GOT3 (cell line): ENCODE measurements at regions not wholly inside any gene's neighbourhood (a gene's known extent, or its start where the extent isn't known, plus 50 kb on each side); places are given as distances from the start of the nearest gene placed in this dataset.

Source experiments
- DNase-seq: peaks from one replicate; lab custom pipeline; 2025; ENCODE audit warnings: mixed read lengths; lab: John Stamatoyannopoulos, UW

DNA sequence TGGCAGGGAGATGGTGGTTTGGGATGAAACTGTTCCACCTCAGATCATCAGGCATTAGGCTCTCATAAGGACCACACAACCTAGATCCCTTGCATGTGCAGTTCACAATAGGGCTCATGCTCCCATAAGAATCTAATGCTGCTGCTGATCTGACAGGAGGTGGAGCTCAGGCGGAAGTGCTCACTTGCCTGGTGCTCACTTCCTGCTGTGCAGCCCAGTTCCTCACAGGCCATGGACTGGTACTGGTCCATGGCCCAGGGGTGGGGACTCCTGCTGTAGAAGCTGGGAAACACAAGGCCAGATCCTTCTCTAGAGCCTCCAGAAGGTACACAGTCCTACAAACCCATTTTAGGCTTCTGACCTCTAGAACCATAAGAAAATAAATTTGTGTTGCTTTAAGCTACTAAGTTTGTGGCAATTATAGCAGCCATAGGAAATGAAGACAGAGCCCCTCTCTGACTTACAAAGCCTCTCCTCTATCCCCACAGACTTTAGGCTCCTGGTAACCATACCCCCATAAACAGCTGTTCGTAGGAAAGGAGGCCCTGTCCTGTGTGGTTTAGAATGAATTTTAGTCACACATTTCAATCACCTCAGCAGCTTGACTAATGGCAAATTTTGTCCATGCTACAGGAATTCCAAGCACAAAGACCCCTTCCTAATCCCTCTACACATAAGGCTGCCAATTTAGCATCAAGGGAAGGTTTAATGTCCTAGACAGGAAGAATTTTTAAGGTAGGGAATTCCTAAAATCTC, 206.1 kb upstream of the PHYHIPL start:
- no peak for DNase-seq

DNA sequence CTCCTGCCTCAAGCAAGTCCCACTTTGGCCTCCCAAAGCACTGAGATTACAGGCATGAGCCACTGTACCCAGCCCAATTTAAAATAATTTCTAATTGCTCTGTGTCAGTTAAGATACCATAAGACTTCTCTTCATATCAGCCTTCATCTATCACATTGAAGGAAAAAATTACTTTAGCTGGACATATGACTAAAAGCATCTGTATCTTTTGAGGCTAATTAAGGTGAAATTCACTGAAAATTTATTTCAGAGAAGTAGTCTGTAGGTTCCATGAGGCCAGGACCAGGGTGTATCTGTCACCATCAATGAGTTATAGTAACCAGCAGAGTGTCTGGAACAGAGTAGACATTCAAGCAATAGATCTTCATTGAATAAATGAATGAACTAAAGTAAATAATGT, 205.2 kb upstream of the PHYHIPL start:
- no peak for DNase-seq

DNA sequence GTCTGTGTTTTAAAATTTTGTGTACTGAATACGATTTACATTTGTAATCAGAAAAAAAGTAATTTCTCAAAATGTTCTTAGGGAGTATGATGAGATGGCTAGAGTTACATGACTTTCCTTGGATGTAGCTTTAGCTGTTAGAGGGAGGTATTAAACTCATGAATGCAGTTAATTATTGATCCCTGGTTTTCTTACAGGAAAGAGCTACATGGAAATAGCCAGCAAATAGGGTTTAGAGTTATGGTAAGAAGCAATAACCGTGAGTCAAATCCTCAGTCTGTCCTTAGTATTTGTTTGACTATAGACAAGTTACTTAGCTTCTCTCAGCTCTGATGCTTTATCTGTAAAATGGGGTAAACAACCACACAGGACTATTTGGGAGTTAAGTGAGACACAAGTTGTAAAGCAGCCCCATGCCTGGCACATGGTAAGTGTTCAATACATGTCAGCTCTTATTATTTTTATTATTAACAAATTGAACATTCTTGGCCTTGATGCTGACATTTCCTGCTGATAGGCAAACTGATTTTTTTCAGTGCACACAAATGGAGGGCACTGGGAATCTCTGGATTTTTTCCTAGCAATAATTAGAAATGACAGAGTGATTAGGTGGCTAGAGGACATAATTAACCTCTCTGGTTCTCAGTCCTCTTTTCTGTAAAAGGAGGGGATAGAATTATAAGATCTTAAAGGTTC, 204.5 kb upstream of the PHYHIPL start:
- no peak for DNase-seq

DNA sequence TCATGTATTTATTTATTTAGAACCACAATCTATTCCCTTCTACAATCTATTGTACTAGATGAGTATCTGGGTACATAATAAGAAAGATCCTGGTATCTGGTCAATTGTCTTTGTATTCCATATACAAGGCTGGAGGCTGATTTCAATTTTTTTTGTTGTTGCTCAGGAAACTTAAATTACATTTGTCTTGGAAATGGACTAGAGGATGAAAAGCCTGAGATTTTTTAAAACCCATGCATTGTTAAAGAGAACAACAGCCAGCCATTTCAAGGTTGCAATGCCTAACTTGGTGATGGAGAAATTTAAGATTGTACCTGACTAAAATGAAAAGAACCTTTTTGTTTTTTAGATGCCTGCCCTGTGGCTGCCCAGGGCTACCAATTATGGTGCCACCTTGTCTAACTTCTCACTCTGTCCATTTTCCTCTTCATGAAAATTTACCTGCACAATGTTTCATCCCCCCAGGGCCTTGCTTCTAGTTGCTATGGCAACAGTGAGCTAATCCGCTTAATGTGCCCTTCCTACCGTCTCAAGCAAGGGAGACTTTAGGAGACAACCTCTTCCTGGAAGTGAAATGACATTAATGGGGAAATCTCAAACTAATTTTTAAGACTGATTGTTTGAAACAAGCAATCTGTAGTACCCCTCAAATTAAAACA, 203.7 kb upstream of the PHYHIPL start:
- no peak for DNase-seq

DNA sequence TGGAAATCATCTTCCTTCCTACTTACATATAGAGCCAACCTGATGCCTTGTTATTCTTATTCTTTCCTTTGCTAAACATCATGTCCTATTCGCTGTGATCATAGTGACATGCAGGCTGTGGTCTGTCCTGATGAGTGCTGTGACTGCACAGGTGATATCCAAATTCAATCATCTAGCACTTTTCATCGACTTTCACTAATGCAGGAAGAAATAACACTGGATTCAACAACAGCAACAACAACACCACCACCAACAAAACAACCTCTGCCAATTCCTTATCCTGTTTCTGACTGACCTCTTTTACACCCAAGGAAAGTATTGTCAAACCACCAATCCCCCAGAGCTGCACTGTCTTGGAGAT, 203.2 kb upstream of the PHYHIPL start:
- no peak for DNase-seq

DNA sequence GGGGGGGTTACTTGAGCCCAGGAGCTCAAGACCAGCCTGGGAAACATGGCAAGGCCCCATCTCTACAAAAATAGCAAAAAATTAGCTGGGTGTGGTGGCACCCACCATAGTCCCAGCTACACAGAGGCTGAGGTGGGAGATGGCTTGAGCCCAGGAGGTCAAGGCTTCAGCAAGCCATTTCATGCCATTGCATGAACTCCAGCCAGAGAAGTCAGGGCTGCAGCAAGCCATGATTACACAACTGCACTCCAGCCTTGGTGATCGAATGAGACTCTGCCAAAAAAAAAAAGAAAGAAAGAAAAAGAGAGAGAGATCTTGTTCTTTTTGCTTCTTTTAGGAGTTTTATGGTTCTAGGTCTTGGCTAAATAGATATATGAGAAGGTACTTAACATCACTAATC, 200.2 kb upstream of the PHYHIPL start:
- no peak for DNase-seq

DNA sequence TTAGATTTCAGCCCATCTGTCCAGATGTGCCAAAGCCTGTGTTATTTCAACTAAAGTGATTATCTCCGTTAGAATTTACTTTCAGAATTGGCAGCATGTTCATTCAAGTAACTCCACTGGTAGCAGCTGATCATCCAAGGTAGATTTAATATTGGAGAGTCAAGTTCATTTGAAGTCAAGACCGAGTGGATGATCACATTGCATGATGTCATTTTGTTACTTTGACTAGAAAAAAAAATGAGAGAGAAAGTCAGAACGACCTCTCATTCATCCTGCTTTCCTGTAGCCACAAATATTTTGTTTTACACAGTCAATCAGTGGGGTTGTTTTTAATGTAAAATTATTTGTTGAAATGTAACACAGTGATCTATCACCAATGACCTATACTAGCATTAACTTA, 196.7 kb upstream of the PHYHIPL start:
- no peak for DNase-seq

DNA sequence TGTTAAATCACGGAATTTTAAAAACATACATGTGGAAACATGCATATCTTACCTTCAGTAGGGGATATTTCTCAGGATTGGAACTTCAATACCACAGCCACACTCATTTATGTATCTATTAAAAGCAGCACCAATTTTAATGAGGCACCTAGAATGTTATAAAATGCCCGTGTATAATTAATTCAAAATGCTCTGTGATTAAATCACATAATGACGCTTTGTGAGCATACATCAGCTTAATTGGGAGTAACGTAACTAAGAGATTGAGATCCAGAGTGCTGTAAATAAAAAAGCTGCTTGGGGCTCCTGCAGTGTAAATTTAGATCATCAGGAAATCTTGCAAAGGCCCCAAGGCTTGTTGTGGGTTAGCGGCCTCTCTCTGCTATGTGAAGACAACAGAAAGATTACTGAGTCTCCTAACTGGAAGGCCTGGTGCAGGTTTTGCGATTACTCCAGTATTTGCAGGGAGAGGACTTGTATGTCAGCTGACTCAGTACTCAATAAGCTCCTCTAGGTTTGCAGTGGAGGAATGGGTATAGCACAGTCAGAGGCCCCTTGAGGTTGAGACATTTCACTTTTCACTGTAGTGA, 195.5 kb upstream of the PHYHIPL start:
- no peak for DNase-seq

DNA sequence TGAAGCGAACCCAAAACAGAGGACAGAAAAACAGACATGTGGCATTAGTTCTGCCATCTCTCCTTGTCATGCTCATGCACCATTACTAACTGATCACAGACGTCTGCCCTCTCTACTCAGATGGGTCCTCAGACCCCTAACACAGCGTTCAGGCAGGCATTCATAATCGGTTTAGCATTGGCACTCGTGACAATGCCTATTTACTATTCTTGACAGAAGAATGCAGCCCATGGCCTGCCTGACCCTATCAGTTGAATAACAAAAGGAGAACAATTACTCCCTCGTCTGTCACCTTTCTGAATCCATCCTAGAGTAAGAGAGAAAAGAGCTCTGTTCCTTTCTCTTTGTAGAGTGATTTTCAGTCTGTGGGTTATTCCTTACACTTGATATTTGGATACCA, 194.6 kb upstream of the PHYHIPL start:
- DNase-seq: no peak

DNA sequence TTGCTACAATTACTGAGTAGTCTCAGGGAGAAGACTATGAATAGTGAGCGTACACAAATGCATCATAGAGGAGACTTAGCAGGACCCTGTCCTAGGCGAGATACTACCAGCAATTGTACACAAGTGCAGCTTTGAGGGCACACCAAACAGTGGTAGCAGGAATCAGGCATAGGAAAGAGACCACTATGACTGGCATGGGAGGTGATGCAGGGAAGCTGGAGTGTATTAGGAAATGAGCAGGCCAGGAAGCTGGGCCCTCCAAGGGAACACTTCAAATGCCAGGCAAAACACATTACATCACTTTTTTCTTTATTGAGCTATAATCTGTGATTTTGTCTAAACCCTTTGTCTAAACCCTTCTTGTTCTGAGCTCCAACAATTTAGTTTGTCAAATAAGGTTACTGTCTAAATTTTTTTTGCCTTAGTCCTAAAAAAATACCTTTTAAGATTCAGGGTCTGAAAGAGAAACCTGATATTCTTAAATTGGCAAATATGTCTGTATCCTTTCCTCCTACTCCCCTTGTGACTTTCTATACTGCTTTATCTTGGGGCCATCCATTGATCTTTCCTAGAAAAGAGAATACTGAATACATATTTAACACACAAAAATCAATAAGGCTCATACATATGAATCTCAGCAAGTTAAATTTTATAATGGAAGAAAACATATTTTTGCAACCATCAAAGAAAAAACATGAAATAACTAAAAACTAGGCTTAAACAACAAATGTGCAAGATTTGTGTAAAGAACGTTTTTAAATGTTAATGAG, 193.8 kb upstream of the PHYHIPL start:
- DNase-seq: no peak

DNA sequence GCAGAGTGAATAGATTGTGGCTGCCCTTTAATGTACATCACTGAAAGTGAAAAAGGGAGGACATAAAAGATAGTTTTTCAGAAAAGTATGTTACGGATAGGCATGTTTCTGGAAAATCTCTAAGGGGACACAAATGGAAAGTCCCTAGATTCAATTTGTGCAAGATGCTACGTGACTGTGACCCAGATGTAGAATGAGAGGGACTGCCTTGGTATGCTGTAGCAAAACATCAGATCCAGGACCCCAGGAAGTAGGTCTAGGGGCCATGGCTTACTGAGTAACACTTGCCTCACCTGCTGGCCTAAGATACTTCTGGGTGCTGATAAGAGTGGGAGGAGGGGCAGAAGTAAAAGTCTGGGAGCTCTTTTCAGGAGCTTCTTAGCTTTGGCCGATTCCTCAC, 191.2 kb upstream of the PHYHIPL start:
- DNase-seq: no peak

DNA sequence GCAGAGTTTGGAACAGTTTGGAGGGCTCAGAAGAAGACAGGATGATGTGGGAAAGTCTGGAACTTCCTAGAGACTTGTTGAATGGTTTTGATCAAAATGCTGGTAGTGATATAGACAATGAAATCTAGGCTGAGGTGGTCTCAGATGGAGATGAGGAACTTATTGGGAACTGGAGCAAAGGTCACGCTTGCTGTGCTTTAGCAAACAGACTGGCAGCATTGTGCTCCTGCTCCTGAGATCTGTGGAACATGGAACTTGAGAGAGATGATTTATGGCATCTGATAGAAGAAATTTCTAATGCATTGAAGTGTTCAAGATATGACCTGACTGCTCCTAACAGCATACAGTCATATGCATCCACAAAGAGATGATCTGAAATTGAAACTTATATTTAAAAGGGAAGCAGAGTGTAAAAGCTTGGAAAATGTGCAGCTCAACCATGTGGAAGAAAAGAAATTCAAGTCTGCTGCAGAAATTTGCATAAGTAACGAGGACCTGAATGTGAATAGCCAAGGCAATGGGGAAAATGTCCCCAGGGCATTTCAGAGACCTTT, 186.9 kb upstream of the PHYHIPL start:
- DNase-seq: no peak

DNA sequence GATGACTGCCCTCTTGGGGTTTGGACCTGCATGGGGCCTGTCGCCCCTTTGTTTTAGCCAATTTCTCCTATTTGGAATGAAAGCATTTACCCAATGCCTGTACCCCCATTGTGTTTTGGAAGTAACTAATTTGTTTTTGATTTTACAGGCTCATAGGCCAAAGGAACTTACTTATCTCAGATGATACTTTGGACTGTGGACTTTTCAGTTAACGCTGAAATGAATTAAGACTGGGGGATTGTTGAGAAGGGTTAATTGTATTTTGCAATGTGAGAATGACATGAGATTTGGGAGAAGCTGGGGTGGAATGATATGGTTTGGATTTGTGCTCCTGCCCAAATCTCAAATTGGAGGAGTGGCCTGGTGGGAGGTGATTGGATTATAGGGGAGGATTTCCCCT, 185.8 kb upstream of the PHYHIPL start:
- no peak for DNase-seq

DNA sequence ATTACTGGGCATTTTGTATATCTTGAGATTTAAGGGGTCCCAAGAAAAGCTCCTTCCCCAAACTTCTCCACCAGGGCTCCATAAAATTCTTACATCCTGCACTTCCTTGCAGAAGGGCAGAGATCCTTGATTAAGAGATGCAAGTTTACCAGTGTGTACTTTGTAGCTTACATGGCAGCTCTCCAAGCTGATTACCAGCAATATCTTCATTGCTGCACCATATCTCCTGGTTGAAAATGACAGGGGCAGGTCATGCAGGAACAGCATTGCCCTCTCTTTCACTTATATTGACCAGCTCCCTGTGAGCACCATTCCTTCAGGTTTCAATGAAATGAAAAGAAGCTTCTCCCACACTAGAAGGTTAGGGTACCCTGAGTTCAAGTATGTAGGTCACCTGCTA, 184.6 kb upstream of the PHYHIPL start:
- DNase-seq: no peak

DNA sequence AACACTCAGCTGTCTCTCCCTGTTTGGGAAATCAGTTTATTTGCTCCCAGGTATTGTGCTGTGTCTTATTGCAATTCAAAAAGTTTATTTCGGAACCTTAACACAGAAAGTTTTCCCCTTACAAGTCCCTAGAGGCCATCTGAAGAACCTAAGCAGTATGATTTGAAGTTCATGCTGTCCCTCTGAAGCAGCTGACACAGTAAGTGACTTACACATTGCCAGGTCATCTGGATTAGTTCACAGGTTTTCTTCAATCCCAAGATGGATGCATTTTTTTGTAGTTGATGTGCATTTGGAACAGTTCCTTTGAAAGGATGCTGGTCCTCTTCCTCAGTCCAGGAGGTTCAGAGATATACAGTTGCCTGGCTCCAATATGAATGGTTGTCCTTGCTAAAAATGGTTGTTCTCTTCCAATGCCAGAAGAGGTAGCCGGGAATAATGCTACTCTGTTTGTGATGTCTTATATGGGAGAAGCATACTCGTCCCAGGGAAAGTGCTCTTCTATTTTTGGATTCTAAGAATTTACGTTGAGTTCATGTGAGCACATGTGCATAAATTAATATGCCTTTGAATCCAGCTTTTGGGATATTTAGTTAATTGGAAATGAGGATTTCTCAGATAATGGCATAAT, 183.5 kb upstream of the PHYHIPL start:
- DNase-seq: no peak

DNA sequence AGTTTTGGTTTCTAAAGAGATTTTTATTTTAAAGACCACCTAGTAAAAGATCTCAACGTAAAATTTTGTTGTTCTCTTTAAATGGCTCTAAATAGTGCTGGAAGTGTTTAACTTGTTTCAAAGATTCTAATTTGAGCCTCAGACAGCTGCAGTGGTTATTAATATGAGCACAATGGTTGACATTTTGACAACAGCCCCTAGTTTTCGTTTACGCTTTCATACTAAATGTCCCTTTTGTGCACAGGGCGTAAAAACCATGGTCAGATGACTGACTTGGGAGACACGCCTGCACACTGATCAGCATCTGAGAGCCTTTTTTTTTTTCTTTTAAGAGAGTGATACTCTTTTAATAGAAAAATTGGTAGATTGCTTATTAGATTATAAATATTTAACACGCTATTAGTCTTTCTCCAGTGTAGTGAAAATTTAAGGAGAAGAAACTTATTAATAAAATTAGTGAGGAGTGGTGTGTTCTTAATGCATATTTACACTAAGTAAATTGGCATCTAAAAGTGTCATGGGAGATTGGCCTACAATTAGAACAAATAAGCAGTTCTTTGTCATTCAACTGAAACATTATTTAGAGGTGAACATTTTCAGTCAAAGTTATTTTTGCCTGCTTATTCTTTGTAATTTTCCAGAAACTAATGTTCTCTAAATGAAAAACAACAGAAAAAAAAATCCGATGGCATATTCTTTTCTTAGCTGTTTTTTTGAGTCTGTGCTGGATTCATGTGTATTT, 182.8 kb upstream of the PHYHIPL start:
- no peak for DNase-seq

DNA sequence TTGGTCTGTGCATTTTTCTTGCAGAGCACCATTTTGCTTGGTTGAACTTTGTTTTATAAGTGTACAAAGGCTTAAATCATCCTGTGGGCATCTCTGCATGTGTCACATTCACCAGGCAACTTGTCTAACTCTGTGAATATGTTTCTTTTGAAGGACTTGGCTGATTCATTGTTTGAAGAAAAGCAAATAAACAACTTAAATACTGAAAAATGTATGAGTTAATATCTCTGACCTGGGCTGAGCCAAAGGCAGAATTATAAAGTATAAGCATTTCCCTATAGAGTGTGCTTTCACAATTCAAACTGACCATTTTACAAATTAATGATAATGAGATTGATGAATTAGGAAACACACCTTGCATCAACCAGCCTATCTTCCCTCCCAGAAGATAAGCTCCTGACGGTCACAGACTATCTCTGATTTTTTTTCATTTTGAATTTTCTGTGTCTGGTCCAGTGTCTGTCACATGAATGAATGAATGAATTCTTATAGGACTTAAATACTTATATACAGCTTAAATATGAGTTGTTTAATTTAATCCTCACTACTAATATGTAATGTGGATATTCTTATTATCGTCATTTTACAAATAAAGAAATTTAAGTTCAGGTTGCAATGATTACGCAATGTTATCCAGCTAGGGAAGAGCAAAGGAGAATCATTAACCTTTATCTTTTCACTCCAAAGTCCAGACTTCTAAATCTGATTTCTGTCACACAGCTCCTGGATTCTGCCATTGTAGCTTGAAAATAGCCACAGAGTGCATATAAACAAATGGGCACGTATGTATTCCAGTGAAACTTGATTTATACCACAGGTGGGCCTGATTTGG, 182.0 kb upstream of the PHYHIPL start:
- DNase-seq: no peak

DNA sequence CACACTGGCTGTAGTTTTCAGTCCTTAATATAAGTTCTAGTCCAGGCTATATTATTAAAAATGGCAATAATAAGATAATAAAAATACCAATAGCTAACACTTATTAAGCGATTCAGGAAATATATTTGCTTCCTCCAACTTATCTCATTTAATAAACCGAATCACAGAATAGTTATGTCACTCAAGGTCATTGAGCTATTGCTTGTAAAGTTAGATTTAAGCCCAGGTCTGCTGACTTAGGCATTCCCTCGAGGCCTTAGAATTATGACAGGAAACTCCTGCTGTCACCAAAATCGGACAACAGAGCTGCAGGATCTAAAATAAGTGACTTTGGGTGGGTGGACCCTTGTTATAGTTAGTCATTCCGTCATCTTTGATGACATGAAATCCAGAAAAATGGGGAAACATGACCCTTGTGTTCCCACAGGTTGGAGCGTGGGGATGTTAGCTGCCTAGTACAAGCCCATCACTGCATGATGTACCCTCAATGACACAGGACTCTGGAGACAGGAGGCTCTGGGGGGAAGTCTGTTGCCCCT, 181.3 kb upstream of the PHYHIPL start:
- DNase-seq: no peak

DNA sequence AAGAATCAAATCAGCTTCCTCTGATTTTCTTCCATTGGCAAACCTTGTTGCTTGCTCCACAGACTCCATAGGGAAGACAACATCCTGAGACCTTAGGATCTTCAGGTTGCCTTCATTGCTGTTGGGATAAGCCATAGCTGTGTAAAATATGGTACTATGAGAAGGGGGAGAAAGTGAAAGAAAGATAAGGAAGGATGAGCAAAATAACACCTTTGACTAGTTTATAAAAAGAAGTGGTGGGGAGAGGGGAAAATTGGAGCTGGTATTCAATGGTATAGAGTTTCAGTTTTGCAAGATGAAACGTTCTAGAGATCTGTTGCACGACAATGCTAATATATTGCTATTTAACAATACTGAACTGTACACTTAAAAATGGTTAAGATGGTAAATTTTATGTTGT, 180.4 kb upstream of the PHYHIPL start:
- no peak for DNase-seq

DNA sequence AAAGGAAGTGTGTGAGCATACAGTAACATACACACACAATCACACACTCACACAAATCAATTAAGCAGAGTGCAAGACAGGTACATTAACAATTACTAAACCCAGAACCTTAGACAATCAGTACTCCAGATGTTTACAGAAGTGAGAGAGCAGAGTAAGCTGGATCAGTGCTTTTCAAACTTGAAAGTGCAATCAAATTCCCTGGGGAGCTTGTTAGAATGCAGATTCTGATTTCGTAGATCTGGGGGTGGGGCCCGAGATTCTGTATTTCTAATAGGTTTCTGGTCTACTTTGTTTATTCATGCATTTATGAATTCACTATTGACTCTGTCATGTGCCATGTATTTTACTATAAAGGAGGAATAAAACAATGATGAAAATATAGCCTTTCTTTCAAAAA, 179.6 kb upstream of the PHYHIPL start:
- no peak for DNase-seq
